Osteocyte (in vitro differentiated cells): ENCODE measurements at regions not wholly inside any gene's neighbourhood (a gene's known extent, or its start where the extent isn't known, plus 50 kb on each side); places are given as distances from the start of the nearest gene placed in this dataset.

Experiments
- DNase-seq: peaks from one replicate; pipeline ENCODE4 v3.0.0; 2021; ENCODE audit warnings: mixed read lengths; ENCODE audit not compliant: unreplicated experiment; ENCODE audit errors: extremely low spot score
- H3K27ac Mint-ChIP-seq: one replicate; pipeline ENCODE4 v1.8.0; 2021; ENCODE audit warnings: mild to moderate bottlenecking, mixed read lengths; ENCODE audit not compliant: unreplicated experiment
- H3K27me3 Mint-ChIP-seq: one replicate; pipeline ENCODE4 v1.8.0; 2021; ENCODE audit warnings: mixed read lengths; ENCODE audit not compliant: unreplicated experiment
- H3K36me3 Mint-ChIP-seq: one replicate; pipeline ENCODE4 v1.8.0; 2021; ENCODE audit warnings: mixed read lengths; ENCODE audit not compliant: unreplicated experiment
- H3K4me1 Mint-ChIP-seq: one replicate; pipeline ENCODE4 v1.8.0; 2021; ENCODE audit warnings: mixed read lengths; ENCODE audit not compliant: unreplicated experiment
- H3K4me3 Mint-ChIP-seq: one replicate; pipeline ENCODE4 v1.8.0; 2021; ENCODE audit warnings: mild to moderate bottlenecking, moderate library complexity, mixed read lengths; ENCODE audit not compliant: unreplicated experiment
- H3K9me3 Mint-ChIP-seq: one replicate; pipeline ENCODE4 v1.8.0; 2021; ENCODE audit warnings: mixed read lengths; ENCODE audit not compliant: unreplicated experiment
- TF ChIP-seq, protein P1 (sequence below): fragments of 200-600 bp; sonication (generic); IDR thresholded peaks from 2 replicates; pipeline ENCODE4 v1.5.0; 2021; ENCODE audit warnings: antibody characterized with exemption, mild to moderate bottlenecking, moderate library complexity

DNA sequence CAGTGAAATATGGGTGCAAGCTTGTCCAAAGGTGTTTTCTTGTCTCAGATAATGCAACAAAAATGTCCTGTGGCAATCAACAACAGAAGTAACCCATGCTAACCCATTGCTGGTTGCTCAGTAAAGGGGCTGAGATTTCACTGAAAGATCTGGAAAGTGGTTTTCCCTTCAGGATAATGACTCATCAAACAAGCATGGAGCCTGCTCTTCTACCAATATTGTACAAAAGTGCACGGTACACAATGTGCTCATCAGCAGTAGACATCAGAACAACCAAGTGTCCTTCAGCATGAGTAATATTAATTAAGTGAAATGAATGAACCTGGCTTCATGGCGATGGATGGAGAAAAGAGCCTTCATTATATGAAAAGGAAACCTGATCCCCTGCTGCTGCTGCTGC, 287.1 kb upstream of the NEBL start:
- TF ChIP-seq, protein P1, sequence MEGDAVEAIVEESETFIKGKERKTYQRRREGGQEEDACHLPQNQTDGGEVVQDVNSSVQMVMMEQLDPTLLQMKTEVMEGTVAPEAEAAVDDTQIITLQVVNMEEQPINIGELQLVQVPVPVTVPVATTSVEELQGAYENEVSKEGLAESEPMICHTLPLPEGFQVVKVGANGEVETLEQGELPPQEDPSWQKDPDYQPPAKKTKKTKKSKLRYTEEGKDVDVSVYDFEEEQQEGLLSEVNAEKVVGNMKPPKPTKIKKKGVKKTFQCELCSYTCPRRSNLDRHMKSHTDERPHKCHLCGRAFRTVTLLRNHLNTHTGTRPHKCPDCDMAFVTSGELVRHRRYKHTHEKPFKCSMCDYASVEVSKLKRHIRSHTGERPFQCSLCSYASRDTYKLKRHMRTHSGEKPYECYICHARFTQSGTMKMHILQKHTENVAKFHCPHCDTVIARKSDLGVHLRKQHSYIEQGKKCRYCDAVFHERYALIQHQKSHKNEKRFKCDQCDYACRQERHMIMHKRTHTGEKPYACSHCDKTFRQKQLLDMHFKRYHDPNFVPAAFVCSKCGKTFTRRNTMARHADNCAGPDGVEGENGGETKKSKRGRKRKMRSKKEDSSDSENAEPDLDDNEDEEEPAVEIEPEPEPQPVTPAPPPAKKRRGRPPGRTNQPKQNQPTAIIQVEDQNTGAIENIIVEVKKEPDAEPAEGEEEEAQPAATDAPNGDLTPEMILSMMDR, result no peak
- Mint-ChIP-seq H3K4me3 (no peak overlapping the region), H3K9me3 (peaks cover 12% of the 10 kb centered on the region), H3K27ac (no peak overlapping the region), H3K36me3 (peaks cover 1% of the 10 kb centered on the region), H3K4me1 (peaks cover 18% of the 10 kb centered on the region), H3K27me3 (no peaks in the 10 kb centered on the region)
- no peak for DNase-seq

- Mint-ChIP-seq H3K4me1 (peaks cover 18% of the 10 kb centered on the region), H3K27me3 (no peaks in the 10 kb centered on the region), H3K4me3 (no peak overlapping the region), H3K36me3 (no peaks in the 10 kb centered on the region), H3K27ac (no peak overlapping the region), H3K9me3 (peaks cover 13% of the 10 kb centered on the region)
- TF ChIP-seq, protein P1, result no peak
- no peak for DNase-seq
Measured at GRCh38 chr10:21183025-21183424, 285.9 kb upstream of the NEBL start.

- peaks cover 13% of the 10 kb centered on the region for H3K9me3 Mint-ChIP-seq
- no peak for DNase-seq
- no peak overlapping the region for H3K4me3 Mint-ChIP-seq
- H3K4me1 Mint-ChIP-seq, result peaks cover 18% of the 10 kb centered on the region
- peaks cover 6% of the 10 kb centered on the region for H3K27me3 Mint-ChIP-seq
- no peaks in the 10 kb centered on the region for H3K36me3 Mint-ChIP-seq
- TF ChIP-seq, protein P1, result no peak
- no peak overlapping the region for H3K27ac Mint-ChIP-seq
Measured at GRCh38 chr10:21181451-21181850, 284.3 kb upstream of the NEBL start.

DNA sequence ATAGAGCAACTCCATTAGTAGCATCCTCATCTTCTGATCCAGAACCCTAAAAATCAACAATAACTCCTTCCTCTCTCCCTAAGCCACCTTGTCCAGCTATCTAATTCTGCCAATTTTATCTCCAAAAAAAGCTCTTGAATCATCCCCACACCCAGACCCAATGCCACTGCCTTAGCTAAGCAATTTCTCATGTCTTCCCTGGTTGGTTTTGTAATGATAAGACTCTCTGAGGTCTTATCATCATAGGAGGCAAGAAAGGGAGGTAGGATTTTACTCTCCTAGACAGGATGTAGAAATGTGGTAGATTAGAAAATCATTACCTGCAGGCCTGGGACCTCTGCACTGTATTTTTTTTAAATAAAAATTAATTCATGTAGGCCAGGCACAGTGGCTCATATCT, 283.5 kb upstream of the NEBL start:
- peaks cover 15% of the 10 kb centered on the region for H3K4me1 Mint-ChIP-seq
- peaks cover 9% of the 10 kb centered on the region for H3K27me3 Mint-ChIP-seq
- no peak overlapping the region for H3K27ac Mint-ChIP-seq
- no peak for DNase-seq
- no peak overlapping the region for H3K4me3 Mint-ChIP-seq
- TF ChIP-seq, protein P1, result no peak
- H3K36me3 Mint-ChIP-seq, result no peaks in the 10 kb centered on the region
- peaks cover 13% of the 10 kb centered on the region for H3K9me3 Mint-ChIP-seq

GRCh38 chr10:21176934-21177480, 279.9 kb upstream of the NEBL start:
- DNase-seq, result no peak
- H3K9me3 Mint-ChIP-seq, result peaks cover 13% of the 10 kb centered on the region
- H3K4me3 Mint-ChIP-seq, result no peak overlapping the region
- H3K36me3 Mint-ChIP-seq, result no peaks in the 10 kb centered on the region
- peaks cover 20% of the 10 kb centered on the region for H3K27me3 Mint-ChIP-seq
- no peak overlapping the region for H3K27ac Mint-ChIP-seq
- TF ChIP-seq, protein P1, result no peak
- H3K4me1 Mint-ChIP-seq, result peaks cover 12% of the 10 kb centered on the region
